T-helper 2 cell treated with Interferon-gamma antibody and Interleukin-4, amounts not matched to agents 5 μg/mL and 100 μg/mL, for 36 hours (primary cell): ENCODE measurements at regions not wholly inside any gene's neighbourhood (a gene's known extent, or its start where the extent isn't known, plus 50 kb on each side); places are given as distances from the start of the nearest gene placed in this dataset.
A peak's percentile ranks its signal among the peaks of the same experiment; 100 is the strongest.

Experiments
- DNase-seq: peaks from one replicate; pipeline ENCODE4 v3.0.0; 2021; ENCODE audit warnings: low spot score
- H3K27ac Mint-ChIP-seq: one replicate; pipeline ENCODE4 v1.8.0; 2021; ENCODE audit warnings: mild to moderate bottlenecking, mixed read lengths
- H3K27me3 Mint-ChIP-seq: one replicate; pipeline ENCODE4 v1.8.0; 2021; ENCODE audit warnings: low read depth, mixed read lengths
- H3K36me3 Mint-ChIP-seq: one replicate; pipeline ENCODE4 v1.8.0; 2021; ENCODE audit warnings: low read depth, mixed read lengths
- H3K4me1 Mint-ChIP-seq: one replicate; pipeline ENCODE4 v1.8.0; 2021; ENCODE audit warnings: low read depth, mixed read lengths
- H3K4me3 Mint-ChIP-seq: one replicate; pipeline ENCODE4 v1.8.0; 2022; ENCODE audit warnings: mild to moderate bottlenecking, moderate library complexity, mixed read lengths
- H3K9me3 Mint-ChIP-seq: one replicate; pipeline ENCODE4 v1.8.0; 2021; ENCODE audit warnings: mixed read lengths

DNA sequence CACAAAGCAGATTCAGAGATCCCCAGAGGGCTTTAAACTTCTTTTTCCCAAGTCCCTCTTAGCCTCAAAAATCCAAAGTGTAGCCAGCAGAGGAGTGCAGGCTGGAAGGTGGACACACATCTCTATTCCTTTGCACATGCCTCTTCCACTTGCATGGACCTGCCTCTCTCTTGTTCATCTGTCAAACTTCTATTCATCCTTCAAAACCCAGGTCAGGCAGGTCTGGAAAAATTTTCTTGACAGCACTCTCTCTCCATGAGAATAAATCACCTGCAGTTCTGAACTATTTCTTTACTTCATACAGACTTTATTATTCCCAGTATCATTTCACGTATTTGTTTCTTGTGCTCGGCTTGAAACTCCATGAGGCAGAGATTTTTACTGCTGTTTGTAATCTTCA is 127.5 kb downstream of the SS18 start:
- no peak for DNase-seq
- peaks cover 10% of the 10 kb centered on the region for H3K27me3 Mint-ChIP-seq
- no peaks in the 10 kb centered on the region for H3K36me3 Mint-ChIP-seq
- no peak overlapping the region for H3K4me3 Mint-ChIP-seq
- H3K27ac Mint-ChIP-seq: no peak overlapping the region
- no peaks in the 10 kb centered on the region for H3K9me3 Mint-ChIP-seq
- H3K4me1 Mint-ChIP-seq: no peaks in the 10 kb centered on the region

DNA sequence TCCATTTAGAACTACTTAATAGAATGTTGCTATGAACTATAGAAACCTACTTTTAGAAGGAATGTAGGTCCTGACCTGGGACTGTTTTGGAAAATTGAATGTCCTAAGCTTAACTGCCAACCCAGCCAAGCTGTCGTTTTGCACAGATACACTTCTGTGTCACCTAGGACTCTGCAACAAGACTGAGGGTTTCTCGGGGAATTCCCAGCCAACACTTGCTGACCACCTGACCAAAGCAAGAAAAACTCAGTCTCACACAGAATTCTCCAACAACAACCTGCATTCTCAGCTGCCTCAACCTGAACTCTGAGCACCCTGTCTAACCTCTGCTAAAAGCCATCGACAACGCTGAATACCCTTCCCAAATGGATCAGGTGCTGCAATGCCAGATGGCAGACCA is 128.2 kb downstream of the SS18 start:
- Mint-ChIP-seq H3K36me3 (no peaks in the 10 kb centered on the region), H3K27me3 (peaks cover 10% of the 10 kb centered on the region), H3K4me1 (no peaks in the 10 kb centered on the region), H3K4me3 (no peak overlapping the region), H3K9me3 (no peaks in the 10 kb centered on the region), H3K27ac (no peak overlapping the region)
- no peak for DNase-seq

GRCh38 chr18:25957017-25957416 is 133.4 kb downstream of the SS18 start:
- no peak for DNase-seq
- H3K4me3 Mint-ChIP-seq: no peak overlapping the region
- no peak overlapping the region for H3K27ac Mint-ChIP-seq
- H3K9me3 Mint-ChIP-seq: no peaks in the 10 kb centered on the region
- no peaks in the 10 kb centered on the region for H3K36me3 Mint-ChIP-seq
- H3K4me1 Mint-ChIP-seq: peaks cover 5% of the 10 kb centered on the region
- H3K27me3 Mint-ChIP-seq: peaks cover 6% of the 10 kb centered on the region

DNA sequence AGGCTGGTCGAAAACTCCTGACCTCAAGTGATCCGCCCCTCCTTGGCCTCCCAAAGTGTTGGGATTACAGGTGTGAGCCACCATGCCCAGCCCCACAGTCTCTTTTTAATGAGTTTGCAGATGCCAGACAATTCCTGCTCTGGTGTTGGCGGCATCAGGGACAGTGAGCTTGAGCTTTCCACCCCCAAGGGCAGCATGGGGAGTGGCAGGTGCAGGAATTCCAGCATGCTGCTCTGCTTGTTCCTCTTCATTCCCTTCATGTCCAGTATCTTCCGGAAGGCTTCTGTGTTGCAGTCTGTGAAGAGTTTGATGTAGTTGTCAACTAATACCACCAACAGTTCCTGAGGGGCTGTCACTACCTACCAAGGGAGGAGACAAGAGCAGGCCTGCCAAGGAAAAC is 137.3 kb downstream of the SS18 start:
- Mint-ChIP-seq H3K27ac (no peak overlapping the region), H3K27me3 (peaks cover 6% of the 10 kb centered on the region), H3K4me3 (no peak overlapping the region), H3K4me1 (peaks cover 5% of the 10 kb centered on the region), H3K9me3 (no peaks in the 10 kb centered on the region), H3K36me3 (no peaks in the 10 kb centered on the region)
- no peak for DNase-seq

DNA sequence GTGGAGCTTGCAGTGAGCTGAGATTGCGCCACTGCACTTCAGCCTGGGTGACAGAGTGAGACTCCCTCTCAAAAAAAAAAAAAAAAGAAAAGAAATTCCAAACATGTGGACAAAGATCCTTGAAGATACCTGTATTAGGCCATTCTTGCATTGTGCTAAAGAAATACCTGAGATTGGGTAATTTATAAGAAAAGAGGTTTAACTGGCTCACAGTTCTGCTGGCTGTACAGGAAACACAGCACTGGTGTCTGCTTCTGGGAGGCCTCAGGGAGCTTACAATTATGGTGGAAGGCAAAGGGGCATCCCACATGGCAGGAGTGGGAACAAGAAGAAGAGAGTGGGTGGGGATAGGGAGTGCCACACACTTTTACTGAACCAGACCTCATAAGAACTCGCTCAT is 140.1 kb downstream of the SS18 start:
- Mint-ChIP-seq H3K27me3 (peaks cover 3% of the 10 kb centered on the region), H3K4me3 (no peak overlapping the region), H3K36me3 (no peaks in the 10 kb centered on the region), H3K9me3 (no peaks in the 10 kb centered on the region), H3K4me1 (peaks cover 5% of the 10 kb centered on the region), H3K27ac (no peak overlapping the region)
- no peak for DNase-seq

GRCh38 chr18:25946540-25946939 is 143.9 kb downstream of the SS18 start:
- Mint-ChIP-seq H3K4me1 (no peaks in the 10 kb centered on the region), H3K27ac (no peak overlapping the region)

DNA sequence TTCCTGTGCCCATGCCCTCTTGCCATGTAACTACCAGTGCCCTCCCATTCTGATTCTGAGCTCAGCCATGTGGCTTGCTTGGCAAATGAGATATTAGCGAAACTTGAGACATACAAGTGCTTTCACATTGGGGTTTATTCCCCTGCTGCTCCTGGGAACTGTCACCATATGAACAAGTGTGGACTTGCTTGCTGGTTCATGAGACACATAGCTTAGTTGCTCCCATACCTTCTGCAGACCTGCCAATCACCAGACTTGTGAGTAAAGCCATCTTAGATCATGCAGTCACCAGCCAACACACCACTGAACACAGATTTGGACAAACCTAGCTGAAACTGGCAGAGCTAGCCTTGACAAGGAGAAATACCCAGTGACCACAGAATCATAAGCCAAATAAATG is 155.1 kb downstream of the SS18 start:
- Mint-ChIP-seq H3K36me3 (no peaks in the 10 kb centered on the region), H3K9me3 (no peaks in the 10 kb centered on the region), H3K4me1 (no peaks in the 10 kb centered on the region), H3K4me3 (no peak overlapping the region), H3K27me3 (peaks cover 18% of the 10 kb centered on the region), H3K27ac (no peak overlapping the region)
- DNase-seq: no peak

More at GRCh38 chr18:25946540-25946939, 143.9 kb downstream of the SS18 start:
- H3K4me3 Mint-ChIP-seq: no peak overlapping the region
- H3K27me3 Mint-ChIP-seq: peaks cover 3% of the 10 kb centered on the region
- no peaks in the 10 kb centered on the region for H3K36me3 Mint-ChIP-seq
- no peak for DNase-seq
- H3K9me3 Mint-ChIP-seq: no peaks in the 10 kb centered on the region

GRCh38 chr18:25931126-25931525 is 159.3 kb downstream of the SS18 start:
- H3K9me3 Mint-ChIP-seq: no peaks in the 10 kb centered on the region

DNA sequence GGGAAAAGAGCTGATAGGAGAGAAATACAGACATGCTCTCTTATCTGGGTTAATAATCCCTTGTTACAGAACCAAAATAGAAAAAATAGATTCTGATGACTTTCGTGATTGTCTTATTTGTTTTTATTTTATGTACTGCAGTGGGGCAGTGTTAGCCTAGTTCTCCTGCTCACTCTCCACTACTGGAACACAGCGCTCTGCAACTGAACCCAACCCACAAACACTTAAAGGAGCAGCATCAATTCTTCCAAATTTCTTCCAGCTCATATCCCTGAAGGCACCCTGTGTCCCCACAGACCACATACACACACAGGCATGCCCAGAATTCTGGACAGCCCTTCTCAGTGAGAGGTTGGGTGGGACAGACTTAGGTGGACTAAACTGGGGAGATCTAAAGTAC is 160.6 kb downstream of the SS18 start:
- no peak overlapping the region for H3K4me3 Mint-ChIP-seq
- peaks cover 5% of the 10 kb centered on the region for H3K27me3 Mint-ChIP-seq
- H3K4me1 Mint-ChIP-seq: no peaks in the 10 kb centered on the region
- no peaks in the 10 kb centered on the region for H3K36me3 Mint-ChIP-seq
- no peak overlapping the region for H3K27ac Mint-ChIP-seq
- no peaks in the 10 kb centered on the region for H3K9me3 Mint-ChIP-seq
- DNase-seq: no peak

More at GRCh38 chr18:25931126-25931525, 159.3 kb downstream of the SS18 start:
- no peak for DNase-seq
- Mint-ChIP-seq H3K4me1 (no peaks in the 10 kb centered on the region), H3K27me3 (peaks cover 9% of the 10 kb centered on the region), H3K4me3 (no peak overlapping the region), H3K36me3 (no peaks in the 10 kb centered on the region), H3K27ac (no peak overlapping the region)

- DNase-seq: no peak
Measured at GRCh38 chr18:25927830-25928229, 162.6 kb downstream of the SS18 start.

GRCh38 chr18:25923193-25923592 is 167.2 kb downstream of the SS18 start:
- no peaks in the 10 kb centered on the region for H3K36me3 Mint-ChIP-seq
- no peak overlapping the region for H3K27ac Mint-ChIP-seq
- no peak for DNase-seq
- peaks cover 3% of the 10 kb centered on the region for H3K27me3 Mint-ChIP-seq
- H3K9me3 Mint-ChIP-seq: no peaks in the 10 kb centered on the region
- H3K4me3 Mint-ChIP-seq: no peak overlapping the region
- no peaks in the 10 kb centered on the region for H3K4me1 Mint-ChIP-seq

More at GRCh38 chr18:25927830-25928229, 162.6 kb downstream of the SS18 start:
- H3K36me3 Mint-ChIP-seq: no peaks in the 10 kb centered on the region
- peaks cover 5% of the 10 kb centered on the region for H3K27me3 Mint-ChIP-seq
- no peaks in the 10 kb centered on the region for H3K4me1 Mint-ChIP-seq
- no peak overlapping the region for H3K27ac Mint-ChIP-seq
- H3K9me3 Mint-ChIP-seq: no peaks in the 10 kb centered on the region
- H3K4me3 Mint-ChIP-seq: no peak overlapping the region

- Mint-ChIP-seq H3K27me3 (peaks cover 6% of the 10 kb centered on the region), H3K27ac (no peak overlapping the region), H3K4me1 (no peaks in the 10 kb centered on the region), H3K4me3 (no peak overlapping the region), H3K36me3 (no peaks in the 10 kb centered on the region), H3K9me3 (no peaks in the 10 kb centered on the region)
- peak; percentile 19 for DNase-seq
Measured at GRCh38 chr18:25921677-25922421, 168.6 kb downstream of the SS18 start.

GRCh38 chr18:25915907-25916306 is 174.5 kb downstream of the SS18 start:
- no peaks in the 10 kb centered on the region for H3K9me3 Mint-ChIP-seq
- H3K4me3 Mint-ChIP-seq: no peak overlapping the region
- no peaks in the 10 kb centered on the region for H3K36me3 Mint-ChIP-seq
- no peaks in the 10 kb centered on the region for H3K4me1 Mint-ChIP-seq
- no peak overlapping the region for H3K27ac Mint-ChIP-seq
- peaks cover 8% of the 10 kb centered on the region for H3K27me3 Mint-ChIP-seq
- no peak for DNase-seq

DNA sequence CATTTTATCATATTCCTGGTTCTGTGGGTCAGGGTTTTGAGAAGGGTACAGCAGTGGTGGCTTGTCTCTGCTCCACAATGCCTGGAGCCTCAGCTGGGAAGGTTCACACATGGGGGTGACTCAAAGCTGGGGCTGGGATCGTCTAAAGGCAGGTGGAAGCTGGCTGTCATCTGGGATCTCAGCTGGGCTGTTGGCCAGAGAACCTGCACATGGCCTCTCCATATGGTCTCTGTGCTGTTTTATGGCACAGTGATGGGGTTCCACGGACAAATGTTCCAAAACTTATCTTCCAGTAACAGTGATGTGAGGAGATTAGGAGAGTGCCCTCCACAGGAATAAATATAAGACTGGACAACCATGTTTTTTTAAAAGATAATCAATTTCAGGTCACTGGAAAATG is 191.4 kb downstream of the SS18 start:
- Mint-ChIP-seq H3K9me3 (no peaks in the 10 kb centered on the region), H3K27ac (no peak overlapping the region), H3K4me1 (no peaks in the 10 kb centered on the region), H3K36me3 (no peaks in the 10 kb centered on the region), H3K27me3 (peaks cover 3% of the 10 kb centered on the region), H3K4me3 (no peak overlapping the region)
- DNase-seq: no peak

GRCh38 chr18:25896956-25897355 is 193.5 kb downstream of the SS18 start:
- Mint-ChIP-seq H3K4me1 (no peaks in the 10 kb centered on the region), H3K27me3 (peaks cover 3% of the 10 kb centered on the region), H3K36me3 (no peaks in the 10 kb centered on the region), H3K27ac (no peak overlapping the region), H3K9me3 (no peaks in the 10 kb centered on the region), H3K4me3 (no peak overlapping the region)
- DNase-seq: no peak
